Spinal cord (tissue), 9 donors: ENCODE measurements at regions not wholly inside any gene's neighbourhood (a gene's known extent, or its start where the extent isn't known, plus 50 kb on each side); places are given as distances from the start of the nearest gene placed in this dataset.

Source experiments
- DNase-seq, 6 donors: peaks; one replicate each; pipeline versions ENCODE4 v3.0.0 to v3.0.0-alpha.2; 2013 to 2015; ENCODE audit warnings: low spot score in 6 of 6, low read depth in 4 of 6
- H3K27ac ChIP-seq: one replicate; pipeline ENCODE4 v1.5.1; 2013; ENCODE audit warnings: low read depth, low read length, control low read depth
- H3K27me3 ChIP-seq: one replicate; pipeline ENCODE4 v1.6.1; 2013; ENCODE audit warnings: low read length; ENCODE audit not compliant: control insufficient read depth, insufficient read depth
- H3K36me3 ChIP-seq: one replicate; pipeline ENCODE4 v1.6.1; 2013; ENCODE audit warnings: low read length; ENCODE audit not compliant: control insufficient read depth, insufficient read depth
- H3K4me1 ChIP-seq: one replicate; pipeline ENCODE4 v1.6.1; 2013; ENCODE audit warnings: low read length; ENCODE audit not compliant: control insufficient read depth, insufficient read depth
- H3K4me3 ChIP-seq: one replicate; pipeline ENCODE4 v1.5.1; 2013; ENCODE audit warnings: low read depth, low read length, control low read depth
- H3K9me3 ChIP-seq: one replicate; pipeline ENCODE4 v1.6.1; 2013; ENCODE audit warnings: low read length; ENCODE audit not compliant: control insufficient read depth, insufficient read depth
- WGBS: methylation state at CpG from one replicate; pipeline ENCODE4 v1.1.5; 2013; ENCODE audit warnings: missing lambda C conversion rate; ENCODE audit not compliant: insufficient coverage; 5-methylcytosine and 5-hydroxymethylcytosine counted together
- donor health status: healthy.

DNA sequence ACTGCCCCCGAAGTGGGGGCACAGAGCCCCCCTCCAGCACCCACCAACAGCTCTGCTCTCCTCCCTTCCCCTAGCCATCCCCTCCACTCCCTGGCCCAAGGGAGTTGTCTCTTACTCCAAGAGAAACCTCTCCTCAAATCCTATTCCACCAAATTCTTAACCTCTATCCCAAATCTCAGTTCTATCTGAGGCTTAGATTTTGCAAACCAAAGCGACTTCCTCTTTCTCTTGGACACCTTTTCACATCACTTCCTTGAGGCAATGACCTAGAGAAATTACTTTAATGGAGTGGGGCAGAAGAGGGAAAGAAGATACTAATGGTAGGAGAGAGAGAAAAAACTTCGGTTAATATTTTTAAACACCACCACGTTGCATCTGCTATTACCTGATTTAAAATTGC lies 167.2 kb downstream of the SS18 start:
- no peak for DNase-seq
- H3K4me3 ChIP-seq = no peak overlapping the region
- WGBS = 87% methylated on average over 1 of the region's 4 CpGs
- no peaks in the 10 kb centered on the region for H3K9me3 ChIP-seq
- H3K36me3 ChIP-seq = no peaks in the 10 kb centered on the region
- H3K27me3 ChIP-seq = no peaks in the 10 kb centered on the region
- no peak overlapping the region for H3K27ac ChIP-seq
- H3K4me1 ChIP-seq = no peaks in the 10 kb centered on the region

DNA sequence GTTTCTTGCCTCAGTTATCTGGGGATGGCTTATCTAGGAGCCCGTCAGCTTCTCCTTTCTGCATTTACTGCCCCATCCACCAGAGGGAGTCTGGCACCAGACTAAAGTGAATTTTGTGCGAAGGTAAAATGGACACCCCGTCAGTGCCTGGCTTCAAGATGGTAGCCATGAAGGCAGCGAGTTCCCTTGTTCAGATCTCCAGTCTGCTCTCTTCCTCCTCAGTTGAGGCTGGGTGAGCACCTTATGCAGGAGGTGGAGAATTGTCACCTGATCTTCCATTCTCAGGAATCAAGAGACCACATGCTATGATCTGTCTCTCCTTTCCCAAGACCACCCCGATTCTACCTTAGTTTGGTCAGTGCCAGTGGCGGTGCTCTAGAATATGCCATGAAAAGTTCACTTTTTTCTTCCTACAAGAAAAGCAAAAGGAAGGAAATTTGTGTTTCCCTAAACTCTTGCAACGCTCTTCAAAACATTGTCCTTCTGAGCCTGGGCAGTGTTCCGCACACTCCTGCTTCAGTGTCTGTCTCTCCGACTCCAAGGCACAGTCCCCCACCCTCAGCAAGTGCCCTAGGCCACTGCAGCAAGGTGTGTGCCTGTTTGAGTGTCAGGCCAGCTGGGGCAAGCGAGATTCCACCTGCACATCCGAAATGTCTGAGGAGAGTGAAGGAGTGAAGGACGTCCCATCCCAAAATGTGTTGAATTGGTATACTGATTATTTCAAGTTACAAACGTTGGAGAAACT lies 168.6 kb downstream of the SS18 start:
- H3K27ac ChIP-seq = no peak overlapping the region
- 98% methylated on average over 10 of the region's 13 CpGs for WGBS
- no peak for DNase-seq
- H3K4me1 ChIP-seq = no peaks in the 10 kb centered on the region
- H3K4me3 ChIP-seq = no peak overlapping the region
- no peaks in the 10 kb centered on the region for H3K9me3 ChIP-seq
- no peaks in the 10 kb centered on the region for H3K27me3 ChIP-seq
- no peaks in the 10 kb centered on the region for H3K36me3 ChIP-seq

DNA sequence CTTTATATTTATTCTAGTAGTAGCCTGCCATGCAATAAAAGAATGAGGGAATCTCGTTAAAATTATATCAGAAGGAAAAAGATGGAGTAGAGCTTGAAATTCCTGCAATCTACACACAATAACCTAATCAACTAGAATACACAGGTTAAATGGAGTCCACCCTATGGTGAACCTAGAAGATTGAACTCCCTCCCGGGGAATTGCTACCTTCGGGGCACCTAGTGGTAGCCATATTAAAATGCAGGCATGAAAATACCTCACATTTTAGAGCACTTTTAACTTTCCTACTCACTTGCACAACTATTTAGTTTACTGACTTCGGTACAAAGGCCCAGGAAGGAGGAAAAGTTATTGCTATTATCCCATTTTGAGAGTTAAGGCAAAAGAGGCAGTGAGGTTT lies 174.5 kb downstream of the SS18 start:
- no peaks in the 10 kb centered on the region for H3K9me3 ChIP-seq
- 92% methylated on average over 2 of the region's 4 CpGs for WGBS
- H3K27ac ChIP-seq = no peak overlapping the region
- H3K4me3 ChIP-seq = no peak overlapping the region
- H3K27me3 ChIP-seq = no peaks in the 10 kb centered on the region
- DNase-seq = no peak
- H3K36me3 ChIP-seq = no peaks in the 10 kb centered on the region
- H3K4me1 ChIP-seq = no peaks in the 10 kb centered on the region

DNA sequence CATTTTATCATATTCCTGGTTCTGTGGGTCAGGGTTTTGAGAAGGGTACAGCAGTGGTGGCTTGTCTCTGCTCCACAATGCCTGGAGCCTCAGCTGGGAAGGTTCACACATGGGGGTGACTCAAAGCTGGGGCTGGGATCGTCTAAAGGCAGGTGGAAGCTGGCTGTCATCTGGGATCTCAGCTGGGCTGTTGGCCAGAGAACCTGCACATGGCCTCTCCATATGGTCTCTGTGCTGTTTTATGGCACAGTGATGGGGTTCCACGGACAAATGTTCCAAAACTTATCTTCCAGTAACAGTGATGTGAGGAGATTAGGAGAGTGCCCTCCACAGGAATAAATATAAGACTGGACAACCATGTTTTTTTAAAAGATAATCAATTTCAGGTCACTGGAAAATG lies 191.4 kb downstream of the SS18 start:
- H3K4me3 ChIP-seq = no peak overlapping the region
- WGBS = no CpG with 5 or more reads among the region's 2 CpGs
- H3K27me3 ChIP-seq = no peaks in the 10 kb centered on the region
- no peak for DNase-seq
- H3K9me3 ChIP-seq = peaks cover 6% of the 10 kb centered on the region
- no peak overlapping the region for H3K27ac ChIP-seq
- H3K36me3 ChIP-seq = no peaks in the 10 kb centered on the region
- H3K4me1 ChIP-seq = no peaks in the 10 kb centered on the region

DNA sequence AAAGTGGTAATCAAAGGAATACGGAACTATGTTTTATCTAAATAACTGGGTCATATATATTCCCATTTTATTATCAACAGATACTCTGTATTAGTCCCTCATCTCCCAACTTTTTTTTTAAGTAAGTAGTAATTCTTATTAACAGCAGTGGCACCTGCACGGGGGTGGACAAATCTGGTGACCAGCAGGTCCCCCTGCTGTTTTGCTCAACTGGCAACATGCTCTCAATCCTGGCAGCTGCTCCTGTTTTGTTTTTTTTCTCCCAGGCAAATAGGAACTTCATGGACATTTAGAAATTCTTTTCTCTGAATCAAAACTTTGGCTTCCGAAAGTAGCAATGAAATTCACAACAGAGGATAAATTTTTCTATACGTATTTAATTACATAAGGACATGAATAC lies 193.5 kb downstream of the SS18 start:
- Histone ChIP-seq H3K27me3 (no peaks in the 10 kb centered on the region), H3K4me3 (no peak overlapping the region), H3K4me1 (no peaks in the 10 kb centered on the region), H3K9me3 (peaks cover 6% of the 10 kb centered on the region), H3K27ac (no peak overlapping the region), H3K36me3 (no peaks in the 10 kb centered on the region)
- DNase-seq = peak in 1 of 6 donors; percentile 14
- 33% methylated on average over 1 of the region's 4 CpGs for WGBS

DNA sequence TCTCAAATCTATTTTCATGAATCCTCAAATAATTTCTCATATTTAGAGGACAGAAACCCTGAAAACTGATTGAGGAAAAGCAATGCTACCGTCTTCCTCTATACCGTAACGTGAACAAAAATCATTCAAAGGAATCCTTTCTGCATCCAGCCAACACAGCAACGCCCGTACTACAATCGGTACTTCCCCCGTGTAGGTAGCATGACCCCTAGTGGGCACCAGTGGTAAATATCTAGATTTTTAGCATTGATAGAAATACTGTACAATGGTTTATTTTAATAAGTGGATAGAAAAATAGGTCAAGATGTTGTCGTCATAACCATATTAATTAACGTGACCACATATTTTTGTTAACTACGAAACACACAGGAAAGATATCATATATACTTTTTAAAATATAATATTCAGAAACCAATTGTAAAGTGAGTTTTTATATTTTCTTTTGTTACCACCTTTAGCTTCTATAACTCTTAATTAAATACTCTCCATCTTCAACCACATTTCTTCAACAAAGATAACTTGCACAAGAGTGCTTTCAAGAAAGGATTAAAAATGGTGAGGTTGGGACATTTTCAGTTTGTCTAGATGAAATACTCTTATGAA lies 194.1 kb downstream of the SS18 start:
- Histone ChIP-seq H3K27ac (no peak overlapping the region), H3K9me3 (peaks cover 6% of the 10 kb centered on the region), H3K4me3 (no peak overlapping the region), H3K4me1 (no peaks in the 10 kb centered on the region), H3K27me3 (no peaks in the 10 kb centered on the region), H3K36me3 (no peaks in the 10 kb centered on the region)
- peak in 3 of 6 donors; percentile 8 to 81 (median 58) for DNase-seq
- WGBS = 33% methylated on average over 1 of the region's 10 CpGs

DNA sequence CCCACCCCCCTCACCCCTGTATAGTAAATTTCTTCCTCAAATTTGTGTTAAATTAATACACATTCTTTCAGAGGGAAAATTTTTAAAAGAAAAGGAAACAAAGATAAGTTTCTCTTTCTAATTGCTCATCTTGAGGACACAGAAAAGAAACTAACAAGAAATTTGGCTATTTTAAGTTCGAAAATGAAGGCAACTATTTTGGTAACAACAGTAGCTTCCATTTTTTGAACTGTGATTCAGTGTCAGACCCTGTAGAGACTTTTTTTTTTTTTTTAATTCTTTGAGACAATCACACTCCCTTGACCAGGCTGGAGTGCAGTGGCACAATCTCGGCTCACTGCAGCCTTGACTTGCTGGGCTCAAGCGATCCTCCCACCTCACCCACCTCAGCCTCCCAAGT lies 194.9 kb downstream of the SS18 start:
- 93% methylated on average over 2 of the region's 3 CpGs for WGBS
- no peaks in the 10 kb centered on the region for H3K36me3 ChIP-seq
- no peaks in the 10 kb centered on the region for H3K9me3 ChIP-seq
- DNase-seq = no peak
- no peak overlapping the region for H3K27ac ChIP-seq
- no peaks in the 10 kb centered on the region for H3K27me3 ChIP-seq
- no peaks in the 10 kb centered on the region for H3K4me1 ChIP-seq
- H3K4me3 ChIP-seq = no peak overlapping the region

DNA sequence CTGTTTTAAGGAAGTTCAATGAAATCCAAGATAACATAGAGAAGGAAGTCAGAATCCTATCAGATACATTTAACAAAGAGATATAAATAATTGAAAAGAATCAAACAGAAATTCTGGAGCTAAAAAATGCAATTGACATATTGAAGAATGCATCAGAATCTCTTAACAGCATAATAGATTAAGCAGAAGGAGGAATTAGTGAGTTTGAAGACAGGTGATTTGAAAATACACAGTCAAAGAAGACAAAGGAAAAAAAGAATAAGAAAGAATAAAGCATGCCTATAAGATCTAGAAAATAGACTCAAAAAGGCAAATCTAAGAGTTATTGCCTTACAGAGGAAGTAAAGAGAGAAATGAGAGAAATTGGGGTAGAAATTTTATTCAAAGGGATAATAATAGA lies 204.1 kb downstream of the SS18 start:
- peaks cover 1% of the 10 kb centered on the region for H3K9me3 ChIP-seq
- DNase-seq = no peak
- H3K4me3 ChIP-seq = no peak overlapping the region
- no peak overlapping the region for H3K27ac ChIP-seq
- H3K36me3 ChIP-seq = no peaks in the 10 kb centered on the region
- H3K27me3 ChIP-seq = no peaks in the 10 kb centered on the region
- H3K4me1 ChIP-seq = no peaks in the 10 kb centered on the region

DNA sequence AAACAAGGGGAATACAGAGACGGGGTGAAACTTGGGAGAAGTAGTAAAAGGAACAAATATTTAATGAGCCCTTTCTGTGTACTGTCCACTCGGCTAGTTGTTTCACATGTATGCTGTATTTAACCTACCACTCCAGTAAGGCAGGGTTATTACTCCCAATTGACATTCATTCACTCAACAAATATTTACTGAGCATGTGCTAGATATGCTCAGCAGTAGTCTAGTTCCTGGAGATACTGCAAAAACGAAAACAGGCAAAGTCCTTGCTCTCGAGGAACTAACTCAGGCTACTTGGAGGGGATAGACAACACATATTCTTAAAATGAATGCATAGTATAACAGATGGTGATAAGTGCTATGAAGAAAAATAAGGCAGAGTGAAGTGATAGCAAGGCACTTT lies 207.3 kb downstream of the SS18 start:
- WGBS = no CpG with 5 or more reads among the region's 4 CpGs
- Histone ChIP-seq H3K27ac (no peak overlapping the region), H3K9me3 (peaks cover 1% of the 10 kb centered on the region), H3K36me3 (no peaks in the 10 kb centered on the region), H3K4me3 (no peak overlapping the region), H3K27me3 (no peaks in the 10 kb centered on the region), H3K4me1 (no peaks in the 10 kb centered on the region)
- peak in 1 of 6 donors; percentile 28 for DNase-seq

DNA sequence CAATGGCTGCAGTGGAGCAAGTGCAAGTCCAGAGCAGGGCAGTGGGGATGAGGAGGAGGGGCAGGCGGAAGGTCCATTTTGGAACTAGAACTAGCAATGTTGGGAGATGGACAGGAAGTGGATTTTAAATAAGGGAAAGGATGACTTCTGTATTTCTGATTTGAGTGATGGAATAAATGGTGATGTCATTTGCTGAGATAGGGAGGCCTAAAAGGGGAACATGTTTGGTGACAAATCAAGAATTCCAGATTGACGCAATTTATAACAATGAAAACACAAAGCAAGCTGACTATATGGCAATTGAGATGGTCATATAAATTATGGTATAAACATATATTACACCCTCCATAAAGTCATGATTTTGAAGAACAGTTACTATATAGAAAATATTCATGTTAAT lies 209.3 kb downstream of the SS18 start:
- no peak overlapping the region for H3K27ac ChIP-seq
- no peaks in the 10 kb centered on the region for H3K36me3 ChIP-seq
- H3K27me3 ChIP-seq = no peaks in the 10 kb centered on the region
- WGBS = 82% methylated on average over 1 of the region's 2 CpGs
- H3K4me1 ChIP-seq = peaks cover 6% of the 10 kb centered on the region
- H3K4me3 ChIP-seq = no peak overlapping the region
- DNase-seq = no peak
- no peaks in the 10 kb centered on the region for H3K9me3 ChIP-seq
